ENCODE measurements at regions not wholly inside any gene's neighbourhood (a gene's known extent, or its start where the extent isn't known, plus 50 kb on each side); places are given as distances from the start of the nearest gene placed in this dataset.

DNA sequence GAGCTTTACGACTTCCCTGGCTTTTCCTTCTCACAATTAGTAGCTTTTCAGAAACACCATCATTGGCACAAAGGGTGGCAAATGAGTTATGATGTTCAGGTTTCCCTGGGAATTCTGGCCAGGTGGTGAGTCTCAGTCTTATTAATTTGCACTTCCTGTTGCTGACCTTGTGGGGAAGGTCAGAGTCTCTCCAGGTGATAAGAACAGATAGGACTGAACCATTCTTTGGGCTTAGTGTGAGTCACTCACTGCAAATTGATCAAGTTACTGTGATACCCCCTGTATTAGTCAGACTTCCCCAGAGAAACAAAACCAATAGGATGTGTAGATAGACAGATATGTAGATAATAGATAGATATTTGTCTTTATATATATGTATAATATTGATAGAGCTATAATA is 53.8 kb upstream of the RANBP3L start:
- no peak for DNase-seq (ENCODE audit: low read depth in 2 of 2)

GRCh38 chr5:36356915-36357314 is 55.2 kb upstream of the RANBP3L start:
- DNase-seq (ENCODE audit: low read depth in 2 of 2), result no peak

- no peak for DNase-seq (ENCODE audit: low read depth in 2 of 2)
Observed at GRCh38 chr5:36357391-36357975, 55.8 kb upstream of the RANBP3L start.

GRCh38 chr5:36359267-36359666 is 57.6 kb upstream of the RANBP3L start:
- no peak for DNase-seq (ENCODE audit: low read depth in 2 of 2)

DNA sequence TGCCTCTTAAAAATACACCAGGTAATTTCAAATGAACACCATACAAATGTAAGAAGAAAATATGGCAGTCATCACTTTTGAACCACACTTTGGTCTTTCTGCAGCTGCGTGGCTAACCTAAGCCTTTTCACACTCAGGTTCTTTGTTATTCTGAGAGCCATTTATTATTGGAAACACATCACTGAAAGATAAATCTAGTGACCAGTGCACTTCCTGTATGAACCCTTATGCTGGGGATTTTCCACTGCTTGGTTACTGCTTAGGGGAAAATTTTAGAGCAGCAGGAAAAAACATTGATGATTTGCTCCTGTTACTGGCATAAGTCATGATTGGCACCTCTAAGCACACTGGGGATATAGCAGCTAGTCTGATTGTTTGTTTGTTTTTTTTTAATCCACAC is 58.6 kb upstream of the RANBP3L start:
- no peak for DNase-seq (ENCODE audit: low read depth in 2 of 2)

DNA sequence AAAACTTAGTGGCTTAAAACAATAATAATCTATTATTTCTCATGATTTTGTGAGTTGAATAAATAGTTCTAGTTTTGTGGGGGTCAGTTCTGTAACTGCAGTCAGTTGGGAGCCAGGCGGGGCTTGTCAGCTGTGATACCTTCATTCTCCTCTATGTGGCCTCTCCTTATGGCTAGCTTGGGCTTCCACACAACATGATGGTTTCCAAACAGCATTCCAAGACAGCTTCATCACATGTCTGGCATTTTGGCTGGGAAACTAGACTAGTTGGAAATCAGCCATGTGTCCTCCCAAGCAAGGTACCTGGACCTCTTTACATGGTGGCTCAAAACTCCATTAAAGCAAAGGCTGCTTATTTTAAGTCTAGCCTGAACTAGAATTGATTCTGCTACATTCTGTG is 61.4 kb upstream of the RANBP3L start:
- no peak for DNase-seq (ENCODE audit: low read depth in 2 of 2)

DNA sequence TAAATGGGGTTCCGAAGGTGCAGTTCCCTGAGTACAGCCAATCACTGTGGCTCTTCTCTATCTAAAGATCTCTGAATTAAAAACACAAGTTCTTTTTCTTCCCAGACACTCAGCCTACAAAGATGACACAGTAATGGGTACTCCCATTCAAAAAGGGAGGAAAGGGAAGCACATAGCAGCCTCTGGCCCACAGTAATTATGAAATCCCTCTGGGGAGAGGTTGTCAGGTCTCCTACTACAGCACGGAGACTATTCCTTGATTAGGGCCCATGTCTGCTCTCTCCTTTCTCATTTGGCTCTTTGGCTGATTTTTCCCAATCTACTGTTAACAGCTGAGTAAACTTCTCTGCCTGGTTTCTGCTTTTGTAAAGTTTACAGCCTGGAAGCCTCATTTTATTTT is 62.0 kb upstream of the RANBP3L start:
- DNase-seq (ENCODE audit: low read depth in 2 of 2), result no peak

DNA sequence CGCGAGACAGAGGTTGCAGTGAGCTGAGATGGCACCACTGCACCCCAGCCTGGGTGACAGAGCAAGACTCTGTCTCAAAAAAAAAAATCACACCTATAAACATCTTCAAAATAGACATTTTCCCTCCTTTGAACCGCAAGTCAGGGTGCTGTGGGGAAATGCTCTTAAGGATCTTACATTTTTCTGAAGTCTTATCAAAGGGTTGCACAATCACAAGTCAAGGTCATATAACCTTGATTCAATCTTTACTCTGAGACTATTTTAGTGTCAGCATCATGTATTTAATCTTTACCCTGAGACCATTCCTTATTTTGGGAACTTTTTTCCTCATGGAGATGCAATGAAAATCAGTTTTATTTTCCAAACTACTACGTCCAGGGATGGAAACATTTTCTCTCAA is 62.8 kb upstream of the RANBP3L start:
- no peak for DNase-seq (ENCODE audit: low read depth in 2 of 2)

GRCh38 chr5:36365896-36366295 is 64.2 kb upstream of the RANBP3L start:
- DNase-seq (ENCODE audit: low read depth in 2 of 2), result no peak

DNA sequence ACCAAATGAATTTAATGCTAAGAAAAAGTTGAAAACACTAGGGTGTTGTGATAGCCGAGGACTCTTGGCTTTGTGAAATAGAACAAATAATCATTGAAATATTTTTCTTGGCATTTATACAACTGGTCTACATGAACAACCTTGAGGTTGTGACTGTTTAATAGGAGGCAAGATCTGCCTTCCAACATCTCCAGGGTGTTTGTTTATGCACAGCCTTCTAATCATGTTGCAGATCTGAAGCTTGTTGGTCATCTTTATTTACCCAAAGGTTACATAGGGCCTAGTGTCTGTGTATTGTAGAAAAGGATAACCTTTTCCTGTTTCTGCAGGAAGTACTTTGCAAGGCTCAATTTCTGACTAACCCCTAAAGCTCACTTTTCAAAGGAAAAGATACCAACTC is 65.2 kb upstream of the RANBP3L start:
- no peak for DNase-seq (ENCODE audit: low read depth in 2 of 2)

GRCh38 chr5:36367524-36367923 is 65.8 kb upstream of the RANBP3L start:
- DNase-seq (ENCODE audit: low read depth in 2 of 2), result no peak

- no peak for DNase-seq (ENCODE audit: low read depth in 2 of 2)
Observed at GRCh38 chr5:36369219-36369690, 67.6 kb upstream of the RANBP3L start.

- DNase-seq (ENCODE audit: low read depth in 2 of 2), result no peak
Observed at GRCh38 chr5:36370073-36370472, 68.4 kb upstream of the RANBP3L start.

DNA sequence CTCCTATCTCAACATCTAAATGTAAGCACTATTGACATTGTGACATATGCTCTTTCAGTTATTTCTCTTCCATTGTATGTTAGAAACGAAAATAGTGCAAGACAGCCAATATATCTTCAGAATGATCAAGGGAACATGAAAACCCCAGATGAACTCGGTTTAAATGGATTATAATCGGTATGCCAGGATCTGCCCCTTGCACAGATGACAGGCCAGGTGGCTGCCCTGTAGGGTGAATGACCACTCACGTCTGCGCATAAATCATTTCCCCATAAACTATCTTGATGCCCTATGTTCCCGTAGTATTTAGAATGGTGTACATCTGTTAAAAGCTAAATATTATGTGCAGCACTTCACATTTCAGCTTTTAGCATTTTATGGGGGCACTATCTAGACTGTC is 69.7 kb upstream of the RANBP3L start:
- no peak for DNase-seq (ENCODE audit: low read depth in 2 of 2)

DNA sequence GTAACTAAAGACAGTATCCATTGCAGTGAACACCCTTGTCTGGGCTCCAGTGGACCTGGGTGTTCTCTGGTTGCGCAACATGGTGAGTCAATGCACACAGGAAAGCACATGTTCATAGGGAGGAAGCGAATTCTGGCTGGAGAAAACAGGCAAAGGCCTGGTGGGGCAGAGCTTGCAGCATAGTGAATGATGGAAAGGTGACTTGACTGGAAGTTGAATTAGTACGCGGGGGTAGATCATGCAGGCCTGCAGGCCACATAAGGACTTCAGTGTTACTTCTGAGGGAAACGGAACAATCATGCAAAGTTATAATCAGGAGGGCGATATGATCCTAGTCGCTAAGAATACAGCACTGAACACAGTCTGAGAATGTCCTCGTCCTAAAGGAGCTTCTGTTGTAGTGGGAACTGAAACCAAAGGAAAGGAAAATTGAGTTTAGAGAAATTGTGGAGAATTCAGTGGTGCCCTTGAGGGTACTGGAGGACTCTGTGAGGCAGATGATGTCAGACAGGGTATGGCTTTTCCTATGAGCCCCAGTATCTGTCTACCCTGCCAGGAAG is 71.9 kb upstream of the RANBP3L start:
- no peak for DNase-seq (ENCODE audit: low read depth in 2 of 2)

DNA sequence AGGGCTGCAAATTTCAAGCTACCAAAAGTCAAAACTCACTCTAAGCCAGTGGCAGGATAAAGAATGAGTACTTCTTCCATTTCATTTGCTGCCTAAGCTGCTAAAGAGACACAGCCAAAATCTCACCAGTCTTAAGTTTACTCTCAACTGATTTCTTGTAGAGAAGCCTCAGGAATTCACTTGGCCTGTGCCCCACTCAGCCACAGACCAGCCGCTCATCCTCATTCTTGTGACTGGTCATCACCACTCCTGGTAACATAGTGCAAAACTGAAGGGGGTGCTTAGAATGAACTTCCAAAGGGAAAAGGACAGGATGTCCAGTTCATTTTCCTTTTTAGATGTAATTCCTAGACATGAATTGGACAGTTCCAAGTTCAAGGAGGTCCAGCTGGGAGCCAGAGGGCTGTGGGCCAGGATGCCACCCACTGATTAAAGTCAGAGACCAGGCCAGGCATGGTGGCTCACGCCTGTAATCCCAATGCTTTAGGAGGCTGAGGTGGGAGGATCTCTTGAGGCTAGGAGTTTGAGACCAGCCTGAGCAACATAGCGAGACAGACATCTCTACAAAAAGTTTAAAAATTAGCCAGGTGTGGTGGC is 72.7 kb upstream of the RANBP3L start:
- no peak for DNase-seq (ENCODE audit: low read depth in 2 of 2)

DNA sequence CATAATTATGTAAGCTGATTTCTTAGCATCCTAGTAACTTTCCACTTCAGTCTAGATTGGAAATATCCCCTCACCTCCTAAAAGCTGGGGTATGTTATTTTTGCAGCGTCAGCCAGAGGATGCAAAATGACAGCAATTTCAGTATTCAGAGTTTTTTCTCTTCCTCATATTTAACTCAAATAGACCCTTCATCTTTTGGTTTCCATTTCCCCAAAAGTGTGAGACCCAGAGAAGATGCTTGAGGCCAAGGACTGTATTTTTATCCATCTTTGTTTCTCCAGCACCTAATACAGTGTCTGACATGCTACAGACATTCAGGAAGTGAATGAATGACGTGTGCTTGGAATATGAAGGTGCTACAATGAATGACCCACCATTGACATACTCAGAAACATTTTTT is 75.5 kb upstream of the RANBP3L start:
- no peak for DNase-seq (ENCODE audit: low read depth in 2 of 2)

DNA sequence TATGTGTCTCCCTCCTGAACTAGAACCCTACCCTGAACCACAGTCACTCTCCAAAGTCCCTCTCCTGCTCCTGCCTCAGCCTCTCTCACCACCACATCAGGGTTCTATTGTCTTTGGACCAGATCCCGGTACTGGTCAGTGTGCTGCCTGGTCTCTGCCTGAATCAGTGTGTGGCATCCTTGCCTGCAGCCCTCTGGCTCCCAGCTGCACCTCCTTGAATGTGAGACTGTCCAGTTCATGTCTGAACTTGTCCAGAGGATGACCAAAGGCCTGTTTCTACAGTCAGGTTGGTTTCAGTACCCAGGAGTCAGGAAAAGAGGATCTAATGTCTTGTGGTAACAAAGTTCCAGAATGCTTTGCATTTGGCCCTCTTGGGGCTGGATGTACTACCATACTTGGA is 76.8 kb upstream of the RANBP3L start:
- no peak for DNase-seq (ENCODE audit: low read depth in 2 of 2)

DNA sequence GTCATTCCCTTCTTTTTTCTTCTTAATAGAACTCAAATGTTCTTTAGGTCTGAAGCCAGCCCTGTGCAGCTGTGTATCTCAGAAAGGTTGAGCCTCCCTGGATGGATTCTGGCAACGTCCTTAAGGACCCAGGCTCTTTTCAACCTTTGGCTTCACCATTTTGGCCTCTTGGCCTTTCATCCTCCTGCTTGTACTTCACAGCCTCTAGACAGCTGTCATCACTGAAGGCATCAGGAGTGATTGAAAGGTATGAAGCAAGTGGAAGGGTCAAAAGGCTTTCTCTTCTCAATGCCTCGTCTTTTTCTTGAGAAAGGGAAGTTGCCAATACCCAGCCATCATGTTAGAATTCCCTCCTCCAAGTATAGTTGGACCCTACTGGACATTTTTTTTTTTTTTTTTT is 81.2 kb upstream of the RANBP3L start:
- no peak for DNase-seq (ENCODE audit: low read depth in 2 of 2)

- DNase-seq (ENCODE audit: low read depth in 2 of 2), result no peak
Observed at GRCh38 chr5:36383942-36384341, 82.2 kb upstream of the RANBP3L start.

GRCh38 chr5:36384845-36385244 is 83.1 kb upstream of the RANBP3L start:
- DNase-seq (ENCODE audit: low read depth in 2 of 2), result no peak

DNA sequence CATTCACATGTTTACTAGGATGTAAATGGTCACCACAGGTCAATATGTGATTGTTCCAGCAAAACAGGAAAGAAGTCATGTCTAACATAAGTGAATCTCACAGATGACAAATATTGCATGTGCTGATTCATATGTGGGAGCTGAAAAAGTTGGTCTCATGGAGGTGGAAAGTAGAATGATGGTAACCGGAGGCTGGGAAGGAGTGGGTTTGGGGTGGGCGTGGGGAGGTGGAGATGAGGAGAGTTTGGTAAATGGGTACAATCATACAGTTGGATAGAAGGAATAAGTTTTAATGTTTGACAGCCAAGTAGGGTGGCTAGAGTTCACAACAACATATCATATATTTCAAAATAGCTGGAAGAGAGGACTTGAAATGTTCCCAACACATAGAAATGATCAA is 83.8 kb upstream of the RANBP3L start:
- no peak for DNase-seq (ENCODE audit: low read depth in 2 of 2)

DNA sequence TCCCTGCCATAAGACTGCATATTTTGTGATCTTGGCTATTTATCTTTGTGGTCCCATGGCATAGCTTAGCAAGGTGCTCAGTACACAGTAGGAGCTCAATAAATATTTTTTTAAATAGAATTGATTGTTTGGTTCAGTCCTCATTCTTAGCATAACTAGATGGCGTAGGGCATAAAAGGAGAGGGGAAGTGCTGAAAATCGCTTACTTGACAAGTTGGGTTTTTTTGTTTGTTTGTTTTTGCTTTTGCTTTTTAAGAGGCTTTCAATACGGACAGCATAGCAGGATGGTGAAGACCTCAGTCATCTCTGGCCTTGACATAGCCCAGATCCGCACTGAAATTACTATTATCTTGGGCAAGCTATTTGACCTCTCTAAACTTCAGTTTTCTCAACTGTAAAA is 86.6 kb upstream of the RANBP3L start:
- no peak for DNase-seq (ENCODE audit: low read depth in 2 of 2)

GRCh38 chr5:36389245-36389644 is 87.5 kb upstream of the RANBP3L start:
- DNase-seq (ENCODE audit: low read depth in 2 of 2), result no peak
